NCI-H510A treated with DMSO at 0.1 percent for 48 hours (cell line): ENCODE measurements at regions not wholly inside any gene's neighbourhood (a gene's known extent, or its start where the extent isn't known, plus 50 kb on each side); places are given as distances from the start of the nearest gene placed in this dataset.
A peak's percentile ranks its signal among the peaks of the same experiment; 100 is the strongest.
"Not testable (repeated sequence)": the region's sequence is repeated elsewhere in the genome, so short reads cannot be mapped to it uniquely, and the experiment has no call there.

ENCODE experiments used
- DNase-seq: peaks from one replicate; lab custom pipeline; 2025; lab: John Stamatoyannopoulos, UW

DNA sequence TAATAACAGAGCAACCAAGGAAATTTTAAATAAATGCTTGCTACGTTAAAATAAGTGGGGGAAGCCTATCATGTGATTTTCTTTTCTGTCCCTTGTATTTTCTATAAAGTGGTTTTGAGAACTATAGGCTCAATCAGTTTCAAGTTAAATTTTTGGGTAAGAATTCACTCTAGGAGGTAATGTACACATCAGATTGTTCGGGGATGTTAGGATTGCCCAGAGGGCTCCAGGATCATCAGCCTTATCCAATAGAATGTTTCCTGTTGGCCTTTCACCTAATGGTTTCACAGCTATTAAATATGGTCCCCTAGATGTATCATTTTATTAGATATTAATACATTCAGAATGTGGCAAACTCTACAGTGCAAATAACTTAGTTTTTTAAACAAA, 438.4 kb upstream of the NPVF start:
- no peak for DNase-seq

DNA sequence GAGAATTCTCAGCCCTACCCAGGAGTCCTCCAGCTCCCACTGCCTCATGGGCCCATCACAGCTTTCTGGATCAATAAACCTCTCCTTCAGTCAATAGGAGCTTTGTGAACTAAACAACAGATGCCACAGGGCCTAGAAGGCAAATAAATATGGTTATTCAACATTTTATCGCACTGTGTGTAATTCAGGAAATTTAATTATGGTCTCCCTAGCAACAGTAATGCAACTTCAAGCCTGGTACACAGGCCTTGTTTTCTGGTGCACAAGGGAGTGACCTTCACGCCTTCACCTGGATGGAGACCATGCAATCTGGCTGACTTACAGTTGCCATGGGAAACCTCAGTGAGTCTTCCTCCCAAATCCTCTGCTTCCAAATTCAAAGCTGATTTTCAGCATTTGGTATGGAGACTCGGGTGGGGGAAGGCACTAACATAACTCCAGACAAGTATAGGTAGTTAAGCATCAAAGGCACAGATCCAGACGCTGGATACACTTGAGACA, 441.0 kb upstream of the NPVF start:
- no peak for DNase-seq

DNA sequence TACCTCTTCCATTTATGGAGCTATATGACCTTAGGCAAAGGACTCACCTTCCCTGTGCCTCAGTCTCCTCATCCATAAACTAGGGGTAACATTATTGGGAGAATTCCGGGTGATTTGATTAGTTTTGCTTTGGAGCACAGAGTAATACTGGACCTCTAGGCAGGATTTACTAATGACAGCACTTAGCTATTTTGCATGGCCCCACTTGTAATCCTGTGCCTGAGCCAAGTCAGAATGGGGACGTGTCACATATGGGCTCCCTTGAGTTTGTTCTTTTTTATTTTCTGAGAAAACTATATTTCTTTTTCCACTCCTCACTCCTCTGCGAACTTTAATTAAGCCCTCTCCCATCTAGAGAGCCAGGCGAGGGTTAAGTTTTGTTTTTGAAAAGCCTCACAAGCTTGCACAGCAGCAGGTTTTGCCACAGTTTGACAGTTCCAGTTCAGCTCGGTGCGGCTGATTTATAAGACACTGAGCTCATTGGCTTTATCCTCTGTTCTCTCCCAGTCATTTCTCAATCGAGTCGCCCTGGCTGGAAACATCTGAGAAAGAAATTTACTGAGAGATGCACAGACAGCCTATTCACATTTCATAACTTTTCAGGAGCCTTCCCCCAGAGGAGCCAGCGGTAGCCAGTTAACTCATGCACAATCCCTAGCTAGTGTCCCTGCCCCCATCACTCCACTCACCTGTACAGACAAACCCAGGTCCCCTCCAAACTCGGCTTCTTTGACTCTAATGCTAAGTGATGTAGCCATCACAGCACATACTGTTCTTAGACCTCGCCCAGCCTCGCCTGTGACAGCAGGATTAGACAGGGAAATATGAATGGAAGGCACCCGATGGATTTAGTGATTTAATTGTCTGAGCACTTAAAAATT, 441.9 kb upstream of the NPVF start:
- no peak for DNase-seq

DNA sequence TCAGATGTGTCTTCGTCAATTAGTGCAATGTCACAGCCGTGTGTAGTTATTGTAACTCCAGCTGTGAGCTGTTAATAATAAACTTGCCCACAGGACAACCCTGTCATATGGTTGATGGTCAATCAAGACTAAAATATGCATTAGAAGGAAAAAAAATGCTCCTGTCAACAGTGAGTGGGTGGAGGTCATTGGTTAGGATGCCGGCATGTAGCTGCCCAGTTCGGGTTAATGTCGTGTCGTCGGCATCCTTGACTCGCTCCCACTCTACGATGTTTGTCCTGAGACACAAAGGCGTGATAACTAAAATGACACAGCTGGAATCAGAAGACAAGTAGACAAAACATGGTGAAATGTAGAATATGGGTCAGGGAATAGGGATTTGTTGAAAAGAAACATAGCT, 442.8 kb upstream of the NPVF start:
- DNase-seq = no peak

DNA sequence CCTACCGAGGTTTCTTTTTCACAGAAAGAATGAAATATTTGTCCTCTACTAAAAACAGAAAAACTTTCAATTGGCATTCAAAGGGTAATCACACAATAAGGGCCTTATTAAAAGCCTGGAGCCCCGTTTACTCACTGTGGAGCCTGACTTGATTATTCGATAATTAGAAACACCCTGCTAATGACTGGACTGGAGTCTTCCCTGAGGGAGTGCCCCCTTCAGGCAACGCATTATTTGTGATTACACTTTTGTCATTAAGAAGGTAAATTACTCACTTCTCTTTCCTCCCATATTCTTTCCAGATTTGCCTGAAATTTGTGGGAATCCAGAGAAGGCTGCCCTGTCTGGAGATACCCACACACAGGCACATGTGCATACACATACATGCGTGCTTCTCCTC, 444.2 kb upstream of the NPVF start:
- DNase-seq = no peak

DNA sequence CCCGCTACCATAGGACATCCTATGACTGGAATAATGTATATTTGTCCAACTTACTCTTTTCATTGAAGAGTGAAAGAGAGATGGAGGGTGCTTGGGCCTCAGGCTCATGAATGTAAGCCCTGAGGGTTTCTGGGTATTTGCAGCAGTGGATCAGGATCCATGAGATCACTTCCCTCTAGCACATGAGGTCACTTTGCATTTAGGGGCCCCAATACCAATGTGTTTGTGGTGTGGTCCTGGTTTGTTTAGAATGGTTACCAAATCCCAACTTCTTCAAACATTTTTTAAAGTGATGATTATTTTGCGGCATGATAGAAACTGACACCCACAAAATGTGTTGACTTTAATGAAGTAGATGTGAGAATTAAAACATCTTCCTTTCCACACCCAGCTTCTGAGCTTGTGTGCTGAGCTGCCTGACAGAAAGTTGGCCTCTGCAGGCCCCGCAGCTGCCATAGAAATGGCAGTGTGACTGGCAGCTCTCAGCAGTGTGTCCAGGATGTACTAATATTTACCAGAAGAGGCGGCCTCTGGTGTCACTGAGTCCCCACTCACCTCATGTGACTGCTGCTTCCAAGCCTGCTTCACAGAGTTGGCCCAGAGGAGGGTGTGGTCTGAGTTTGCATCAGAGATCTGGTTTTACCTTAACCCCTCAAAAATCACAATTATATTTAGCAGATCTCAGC, 447.6 kb upstream of the NPVF start:
- peak; percentile 53 for DNase-seq

DNA sequence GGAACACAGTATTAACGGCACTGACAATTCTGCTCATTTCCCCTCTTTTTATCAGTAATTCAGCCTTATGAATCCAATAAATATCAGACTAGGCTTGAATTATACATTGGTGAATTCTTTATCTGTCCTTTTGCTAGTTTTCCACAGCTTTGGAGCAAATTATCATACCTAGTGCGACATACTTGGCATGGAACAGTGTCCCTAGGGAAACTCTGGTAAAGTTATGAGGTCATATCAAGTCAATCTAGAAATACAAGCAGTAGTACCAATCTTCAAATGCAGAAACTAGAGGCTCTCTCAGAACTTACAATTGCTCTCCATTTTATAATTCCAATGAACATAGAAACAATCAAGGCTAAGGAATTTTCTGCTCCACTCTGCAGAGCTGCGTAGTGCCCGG, 449.3 kb upstream of the NPVF start:
- no peak for DNase-seq

DNA sequence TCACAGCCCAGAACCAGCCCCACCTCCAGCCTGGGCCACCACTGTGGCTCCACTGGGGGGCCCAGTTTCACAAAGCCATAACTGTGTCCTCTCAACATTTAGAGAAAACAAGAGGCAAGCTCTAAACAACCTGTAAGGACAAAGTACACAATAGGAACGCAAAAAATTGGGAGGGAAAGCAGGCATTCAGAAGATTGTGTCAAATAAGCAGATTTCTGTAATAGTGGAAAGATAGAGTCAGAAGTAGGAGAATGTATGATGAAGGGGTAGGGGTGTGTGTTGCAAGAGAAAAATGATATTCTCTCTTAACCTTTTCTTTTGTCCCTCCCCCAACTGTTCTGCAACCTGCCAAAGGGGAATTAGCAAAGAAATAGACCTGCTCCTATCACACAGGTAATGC, 449.9 kb upstream of the NPVF start:
- DNase-seq = no peak

DNA sequence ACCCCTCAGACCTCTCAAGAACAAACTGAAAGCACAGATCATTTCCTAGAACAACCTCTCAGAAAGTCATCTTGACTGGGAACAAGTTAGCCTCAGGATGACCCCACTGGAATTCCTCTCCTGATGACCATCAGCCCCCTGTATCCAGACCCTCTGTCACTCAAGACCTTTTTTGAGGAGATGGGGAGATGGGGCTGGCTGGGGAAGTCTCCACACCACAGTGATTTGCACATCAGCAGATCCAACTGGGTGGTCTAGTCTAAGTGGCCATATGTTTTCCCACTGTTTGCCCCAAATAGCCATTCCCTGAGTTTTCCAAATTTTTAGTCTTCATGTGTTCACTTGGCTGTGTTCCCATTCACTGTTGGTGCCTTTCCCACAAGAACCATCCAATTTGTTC, 452.4 kb upstream of the NPVF start:
- DNase-seq = no peak

DNA sequence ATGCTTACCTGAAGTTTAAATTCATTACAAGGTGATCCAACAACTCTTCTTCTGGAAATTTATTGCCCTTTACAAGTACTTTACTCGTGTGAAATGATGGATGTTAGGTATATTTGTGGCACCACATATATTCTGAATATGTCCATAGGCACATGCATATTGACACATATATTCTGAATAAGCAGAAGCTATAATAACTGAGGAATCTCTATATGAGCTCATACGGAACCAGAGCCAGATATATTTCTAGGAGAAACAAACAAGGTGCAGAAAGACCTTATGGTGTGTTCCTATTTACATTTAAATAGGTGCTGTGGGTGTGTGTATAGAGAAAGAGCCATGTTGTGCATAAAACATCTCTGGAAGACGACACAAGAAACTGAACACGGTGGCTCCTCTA, 456.1 kb upstream of the NPVF start:
- DNase-seq = no peak

DNA sequence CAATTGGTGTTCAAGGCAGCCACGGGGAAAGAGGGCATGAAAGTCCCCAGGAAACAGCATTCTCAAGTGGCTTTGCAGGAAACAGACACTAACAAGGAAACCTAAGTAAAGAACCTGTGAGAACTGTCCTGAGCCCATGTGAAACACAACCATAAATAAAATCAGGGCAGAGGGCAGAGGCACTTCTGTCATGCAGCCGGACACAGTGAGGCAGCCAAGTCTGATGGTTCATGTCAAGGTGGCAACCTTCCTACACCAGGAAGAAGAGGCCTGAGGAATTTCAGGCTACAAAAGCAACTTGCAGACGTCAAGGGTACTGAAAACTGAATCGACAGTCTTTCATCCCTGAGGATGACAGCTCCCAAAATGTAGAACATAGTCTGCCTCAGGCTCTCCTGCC, 458.2 kb upstream of the NPVF start:
- DNase-seq = no peak

DNA sequence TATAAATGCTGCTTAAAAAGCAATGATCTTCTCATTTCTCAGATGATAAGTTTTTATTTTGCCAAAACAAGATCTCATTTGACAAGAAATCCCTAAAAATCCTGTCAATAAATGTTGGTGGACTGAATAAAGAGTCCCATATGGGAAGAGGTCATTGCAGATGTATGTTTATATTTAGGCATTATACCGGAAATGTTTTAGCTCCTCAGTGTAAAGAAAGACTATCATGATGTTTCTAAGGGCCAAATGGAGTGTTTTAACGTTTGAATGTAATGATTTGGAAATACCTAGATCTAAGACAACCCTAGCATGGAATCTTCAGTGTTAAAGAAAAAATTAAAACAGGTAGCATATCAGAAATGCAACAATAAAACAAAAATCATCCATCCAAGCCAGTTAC, 457.8 kb upstream of the NFE2L3 start:
- DNase-seq = no peak

DNA sequence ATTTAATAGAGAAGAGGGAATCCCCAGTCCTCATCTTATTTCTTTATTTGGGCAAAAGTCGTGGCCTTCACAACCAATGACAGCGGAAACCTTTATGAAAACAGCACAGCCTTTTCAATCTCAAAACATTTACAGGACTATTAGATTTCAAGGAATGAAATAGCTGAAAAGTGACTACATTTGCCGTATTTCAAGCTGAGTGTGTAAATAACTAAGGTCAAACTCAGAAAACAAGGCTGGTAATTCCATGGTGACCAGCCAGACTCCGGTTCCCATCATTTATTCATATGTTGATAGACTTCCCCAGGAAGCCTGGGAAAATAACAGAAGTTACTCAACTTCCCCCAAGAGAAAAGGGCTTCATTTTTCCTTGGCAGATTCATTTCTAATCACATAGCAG, 457.3 kb upstream of the NFE2L3 start:
- DNase-seq = no peak

DNA sequence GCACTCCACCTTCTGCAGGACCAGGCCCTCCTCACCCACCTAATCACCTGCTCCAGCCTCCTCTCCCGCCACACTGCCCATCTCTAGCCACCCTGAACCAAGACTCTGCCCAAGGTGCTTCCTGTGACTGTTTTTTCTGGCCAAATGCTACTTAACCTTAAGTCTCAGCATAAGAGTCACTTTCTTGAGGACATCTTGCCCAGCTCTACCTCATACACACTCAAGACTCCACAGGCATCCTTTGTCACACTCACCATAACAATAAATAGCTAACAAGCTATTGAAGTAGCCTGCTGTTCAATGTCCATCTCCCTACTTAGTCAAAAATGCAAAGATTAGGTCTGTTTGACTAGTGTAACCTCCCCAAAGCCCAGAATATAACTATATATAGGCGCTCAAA, 455.4 kb upstream of the NFE2L3 start:
- DNase-seq = no peak

DNA sequence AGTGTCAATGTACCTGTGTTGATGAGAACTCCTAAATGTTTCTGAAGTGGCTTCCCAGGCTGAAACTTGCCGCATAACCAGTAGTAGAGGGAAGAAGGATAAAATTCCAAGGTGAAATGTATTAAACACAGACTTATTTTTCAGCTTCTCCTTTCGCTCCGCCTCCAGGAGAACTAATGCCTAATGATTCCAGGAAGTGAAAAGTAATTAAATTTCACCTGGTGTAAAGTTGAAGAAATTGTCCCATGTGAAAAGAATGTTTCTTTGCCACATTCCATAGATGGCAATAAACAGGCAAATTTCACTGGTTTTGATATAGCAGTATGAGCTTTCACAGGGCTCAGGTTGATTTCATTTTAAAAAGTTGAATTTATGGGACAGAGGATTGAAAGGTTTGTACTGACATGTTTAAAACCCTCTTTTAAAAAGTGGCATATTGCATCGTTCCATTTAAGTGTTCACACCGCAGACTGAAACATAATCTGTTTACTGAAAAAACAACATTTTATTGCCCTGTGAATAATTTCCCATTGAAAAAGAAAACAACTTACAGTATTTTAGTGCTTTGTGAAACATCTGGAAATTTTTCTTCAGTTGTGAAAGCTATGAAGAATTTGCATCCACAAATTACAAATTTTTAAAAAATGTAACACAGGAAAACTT, 453.4 kb upstream of the NFE2L3 start:
- no peak for DNase-seq

DNA sequence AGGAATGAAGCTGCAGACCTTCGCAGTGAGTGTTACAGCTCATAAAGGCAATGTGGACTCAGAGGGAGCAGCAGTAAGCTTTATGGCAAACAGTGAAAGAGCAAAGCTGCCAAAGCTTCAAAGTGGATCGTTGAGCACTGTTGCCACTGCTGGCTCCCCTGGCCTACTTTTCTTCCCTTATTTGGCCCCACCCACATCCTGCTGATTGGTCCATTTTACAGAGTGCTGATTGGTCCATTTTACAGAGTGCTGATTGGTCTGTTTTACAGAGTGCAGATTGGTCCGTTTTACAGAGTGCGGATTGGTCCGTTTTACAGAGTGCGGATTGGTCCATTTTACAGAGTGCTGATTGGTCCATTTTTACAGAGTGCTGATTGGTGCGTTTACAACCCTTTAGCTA, 451.9 kb upstream of the NFE2L3 start:
- not testable (repeated sequence) for DNase-seq

DNA sequence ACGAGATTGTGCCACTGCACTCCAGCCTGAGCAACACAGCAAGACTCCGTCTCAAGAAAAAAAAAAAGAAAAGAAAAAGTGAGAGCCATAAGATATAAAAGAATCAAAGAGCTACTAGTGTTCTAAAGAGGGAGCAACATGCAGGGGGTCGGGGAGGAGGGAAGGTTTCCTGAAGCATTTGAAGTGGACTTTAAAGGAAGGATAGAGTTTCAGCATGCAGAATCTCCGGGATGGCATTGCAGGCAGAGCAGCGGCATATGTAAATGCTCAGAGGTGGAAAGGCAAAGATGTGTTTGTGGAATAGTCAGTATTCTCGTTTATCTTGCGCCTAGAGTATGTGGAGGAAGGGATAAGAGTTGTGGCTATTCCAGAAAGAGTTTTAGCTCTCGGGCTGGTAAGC, 447.6 kb upstream of the NFE2L3 start:
- no peak for DNase-seq

DNA sequence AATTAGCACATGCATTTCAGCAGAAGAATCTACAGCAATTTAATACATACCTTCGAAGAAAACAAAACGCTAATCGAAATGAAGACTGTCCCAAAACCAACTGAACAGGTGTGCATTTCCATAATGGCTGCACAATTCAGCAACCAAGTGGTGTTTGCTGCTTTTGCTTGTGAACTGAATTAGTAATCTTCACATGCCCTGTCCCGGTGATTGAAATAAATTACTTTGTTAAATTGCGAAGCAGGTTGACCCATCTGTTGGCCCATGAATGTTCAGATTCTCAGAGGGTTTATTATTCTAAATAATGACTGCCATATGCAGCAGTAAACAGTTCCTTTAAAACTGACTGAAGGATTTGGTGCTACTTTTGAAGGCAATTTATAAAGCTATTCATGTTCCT, 445.2 kb upstream of the NFE2L3 start:
- DNase-seq = no peak

DNA sequence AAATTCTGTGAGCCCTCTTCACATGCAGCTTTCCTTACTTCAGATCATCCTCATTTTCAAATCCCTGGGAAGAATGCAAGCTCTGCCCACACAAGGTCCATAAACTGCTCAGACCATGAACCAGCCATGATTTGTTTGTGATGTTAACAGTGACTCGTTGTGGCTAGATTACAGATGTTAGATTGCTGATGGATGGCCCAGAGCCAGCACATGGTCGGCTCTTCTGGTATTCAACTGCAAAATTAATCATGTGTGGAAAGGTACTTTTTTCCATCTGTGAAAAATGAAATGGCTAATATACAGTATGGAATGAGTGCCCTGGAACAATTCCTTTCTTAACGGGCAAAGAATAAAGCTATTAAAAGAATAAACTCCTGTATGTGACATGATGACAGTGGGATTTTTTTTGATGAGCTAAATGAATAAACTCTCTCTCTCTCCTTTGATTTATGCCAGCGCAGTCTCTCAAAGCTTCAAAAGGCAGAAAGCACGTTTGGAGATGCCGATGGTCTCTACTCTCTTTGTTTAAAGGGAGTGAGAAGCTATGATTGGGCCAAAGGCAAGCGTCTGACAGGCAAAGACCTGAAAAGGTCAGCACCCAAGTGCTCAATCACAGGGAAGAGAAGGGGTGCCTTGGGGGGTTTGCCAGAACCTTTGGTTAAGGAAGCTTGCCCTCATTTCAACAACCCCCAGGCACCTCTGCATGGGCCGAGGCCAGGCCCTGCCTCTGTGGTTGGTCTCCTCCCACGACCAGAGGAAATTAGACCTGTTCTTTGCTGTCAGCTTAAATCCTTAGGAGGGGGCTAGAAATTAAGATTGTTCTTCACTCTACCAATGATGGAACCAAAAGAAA, 444.0 kb upstream of the NFE2L3 start:
- no peak for DNase-seq

DNA sequence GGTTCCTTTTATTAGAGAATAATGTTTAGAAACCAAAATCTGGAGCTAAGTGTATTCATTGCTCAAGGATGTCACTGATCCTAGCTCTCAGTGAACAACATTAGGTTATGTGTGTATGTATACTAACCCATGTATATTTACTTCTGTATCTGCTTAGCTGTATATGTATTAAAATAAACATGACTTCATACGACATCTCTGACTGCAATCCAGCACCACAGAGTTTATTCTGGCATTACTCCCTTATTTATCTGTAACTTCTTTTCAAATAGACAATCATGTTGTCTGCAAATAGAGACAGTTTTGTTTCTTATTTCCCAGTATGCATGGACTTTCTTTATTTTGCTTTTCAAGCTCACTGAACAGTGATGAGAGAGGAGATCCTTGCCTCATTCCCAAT, 441.0 kb upstream of the NFE2L3 start:
- no peak for DNase-seq

DNA sequence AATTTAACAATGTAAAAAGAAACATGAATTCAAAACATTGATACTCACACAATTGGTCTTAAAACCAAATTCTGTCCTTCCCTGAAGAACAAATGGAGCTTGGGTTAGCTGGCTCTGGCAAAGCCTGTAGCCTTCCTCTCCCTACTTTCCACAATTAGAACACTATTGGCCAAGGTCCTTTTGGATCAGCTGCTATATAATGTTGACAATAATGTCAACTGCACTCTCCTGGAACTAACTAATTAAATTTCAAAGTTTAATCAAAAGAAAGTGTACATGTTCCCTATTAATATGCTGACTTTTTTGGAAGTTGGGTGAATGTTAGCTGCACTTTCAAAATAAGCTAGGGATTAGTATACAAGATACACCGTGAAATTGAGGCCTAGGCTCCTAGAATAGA, 440.1 kb upstream of the NFE2L3 start:
- DNase-seq = no peak

DNA sequence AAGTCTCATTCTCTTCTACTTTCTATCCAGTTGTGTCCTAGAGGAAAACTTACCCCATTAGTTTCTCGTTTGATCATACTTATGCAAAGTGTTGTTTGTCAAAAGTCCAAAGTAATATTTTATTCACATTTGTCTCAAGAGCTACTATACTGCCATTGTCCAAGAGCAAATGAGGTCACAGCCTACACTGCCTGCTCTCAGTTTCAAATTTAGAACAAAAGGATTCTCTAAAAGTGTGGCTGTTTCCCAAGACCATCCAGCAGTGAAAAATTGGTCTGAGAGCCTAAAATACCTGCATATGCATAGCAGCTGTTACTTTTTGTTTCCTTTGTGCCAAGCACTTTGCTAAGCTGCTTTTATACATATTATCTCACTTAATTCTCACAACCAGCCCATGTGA, 439.5 kb upstream of the NFE2L3 start:
- DNase-seq = no peak
